DMS79 (cell line): ENCODE measurements at regions not wholly inside any gene's neighbourhood (a gene's known extent, or its start where the extent isn't known, plus 50 kb on each side); places are given as distances from the start of the nearest gene placed in this dataset.
A peak's percentile ranks its signal among the peaks of the same experiment; 100 is the strongest.
"Not testable (repeated sequence)": the region's sequence is repeated elsewhere in the genome, so short reads cannot be mapped to it uniquely, and the experiment has no call there.

Experiments used
- DNase-seq: peaks from one replicate; lab custom pipeline; 2025; lab: John Stamatoyannopoulos, UW

DNA sequence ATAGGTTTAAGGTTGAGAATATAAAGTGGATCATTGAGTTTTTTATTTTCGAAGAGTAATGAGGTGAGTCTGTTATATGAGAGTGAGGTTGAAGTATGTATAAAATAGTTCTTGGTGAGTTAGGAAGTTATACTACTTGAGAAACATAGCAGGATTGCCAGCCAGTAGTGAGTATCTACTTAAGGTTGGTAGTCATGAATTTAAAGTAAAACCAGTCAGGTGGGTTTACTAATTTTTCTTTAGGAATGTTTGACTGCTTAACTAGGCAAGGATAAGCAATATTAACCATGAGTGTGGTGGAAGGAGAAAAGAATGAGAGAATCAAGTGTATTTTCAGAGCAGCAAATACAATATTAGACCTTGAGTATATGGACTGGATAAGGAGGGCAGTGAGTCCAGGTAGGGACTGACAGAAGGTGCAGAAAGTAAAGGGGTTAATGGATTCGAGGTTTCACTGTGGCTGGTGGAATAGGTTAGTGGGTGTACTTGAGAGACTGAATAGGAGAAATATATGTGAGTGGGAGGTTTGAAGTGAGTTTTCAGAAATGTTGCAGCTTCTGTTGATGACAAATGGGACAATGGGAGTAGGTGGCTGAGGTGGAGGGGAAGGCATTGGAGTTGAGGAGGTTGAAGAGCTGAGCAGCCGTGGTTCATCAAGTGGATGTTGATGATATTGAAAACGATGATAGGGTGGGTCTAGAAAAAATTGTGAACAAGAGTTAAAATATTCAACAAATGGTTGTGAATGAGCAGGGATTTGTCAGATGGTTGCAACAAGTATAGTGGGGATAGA lies 232.5 kb upstream of the ASCC3 start:
- no peak for DNase-seq

GRCh38 chr6:101114703-101115102 lies 233.6 kb upstream of the ASCC3 start:
- peak; percentile 4 for DNase-seq

DNA sequence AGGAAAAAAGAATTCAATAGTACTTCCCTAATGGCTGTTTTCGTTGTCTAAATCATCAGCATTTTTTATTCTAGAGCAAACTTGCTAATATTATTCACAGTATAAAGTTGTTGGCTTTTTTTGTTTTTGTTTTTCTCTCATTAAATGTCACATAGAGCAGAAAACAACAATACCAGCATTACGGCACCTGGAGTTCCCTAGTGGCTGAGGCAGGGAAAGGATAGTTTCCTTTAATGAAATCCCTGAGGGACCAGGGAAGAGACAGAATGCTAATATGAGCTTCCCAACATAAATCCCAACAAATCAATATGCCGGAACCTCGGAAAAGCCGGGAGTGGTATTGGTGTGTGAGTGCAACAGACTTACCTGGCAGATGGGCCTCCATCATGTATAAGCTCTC lies 235.2 kb upstream of the ASCC3 start:
- DNase-seq, result no peak

GRCh38 chr6:101117393-101118135 lies 236.4 kb upstream of the ASCC3 start:
- DNase-seq, result no peak

- DNase-seq, result no peak
These were observed 236.9 kb upstream of the ASCC3 start for GRCh38 chr6:101118136-101118396.

GRCh38 chr6:101120747-101121146 lies 239.6 kb upstream of the ASCC3 start:
- no peak for DNase-seq

- DNase-seq, result no peak
These were observed 244.3 kb upstream of the ASCC3 start for GRCh38 chr6:101125380-101125971.

DNA sequence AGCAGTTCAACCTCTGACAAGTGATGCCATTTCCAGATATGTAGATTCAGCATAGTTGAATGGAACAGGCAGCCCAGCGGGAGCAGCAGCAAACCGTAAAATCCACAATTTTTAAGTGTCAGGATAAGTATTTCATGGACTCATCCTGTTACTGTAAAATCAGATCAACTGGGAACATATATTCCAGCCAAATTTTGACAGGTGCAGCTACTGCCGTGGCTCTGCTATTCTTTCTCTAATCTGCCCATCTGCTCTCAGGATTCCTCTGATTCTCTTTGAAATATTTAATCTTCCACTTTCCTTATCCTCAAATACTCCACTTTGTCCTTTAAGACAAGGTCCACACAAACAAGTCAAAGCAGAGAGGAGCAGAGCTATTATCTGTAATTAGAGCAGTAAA lies 245.4 kb upstream of the ASCC3 start:
- DNase-seq, result no peak

GRCh38 chr6:101129851-101130250 lies 248.7 kb upstream of the ASCC3 start:
- DNase-seq, result no peak

DNA sequence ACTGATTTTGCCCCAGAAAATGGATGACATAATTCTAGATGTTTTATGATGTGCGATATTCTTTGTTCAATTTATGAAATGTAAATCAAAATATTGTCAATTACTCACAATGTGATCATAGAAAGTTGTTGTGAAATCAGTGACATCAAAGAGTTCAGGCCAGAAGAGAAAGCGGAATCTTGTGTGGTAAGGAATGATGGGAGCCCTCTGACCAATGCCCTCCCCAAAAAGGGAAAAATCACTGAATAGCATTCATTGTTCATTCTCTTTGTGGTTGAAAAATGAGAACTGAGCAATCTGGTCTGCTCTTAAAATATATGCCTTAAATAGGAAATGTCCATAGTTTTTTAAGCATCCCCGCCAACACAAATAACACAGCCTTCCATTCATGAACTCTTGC lies 247.1 kb upstream of the GRIK2 start:
- DNase-seq, result no peak

DNA sequence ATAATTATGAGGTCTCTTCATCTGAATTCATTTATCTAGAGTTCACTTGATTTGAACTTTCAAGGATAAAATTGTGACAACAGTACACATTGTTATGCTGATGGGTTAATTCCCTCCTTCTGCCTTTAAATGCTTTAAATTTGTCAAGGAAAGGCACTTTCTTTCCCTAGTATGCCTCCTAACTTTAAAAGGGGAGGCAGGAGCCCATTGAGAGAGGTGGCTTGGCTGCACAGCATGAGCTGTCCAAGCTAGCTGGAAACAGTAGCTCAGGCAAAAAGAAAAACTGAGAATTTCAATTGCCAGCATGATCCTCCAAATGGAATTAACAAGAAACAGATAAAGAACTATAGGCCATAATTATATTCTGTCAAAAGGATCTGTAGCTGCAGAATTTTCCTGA lies 243.3 kb upstream of the GRIK2 start:
- no peak for DNase-seq

- not testable (repeated sequence) for DNase-seq
These were observed 235.9 kb upstream of the GRIK2 start for GRCh38 chr6:101157638-101158037.

DNA sequence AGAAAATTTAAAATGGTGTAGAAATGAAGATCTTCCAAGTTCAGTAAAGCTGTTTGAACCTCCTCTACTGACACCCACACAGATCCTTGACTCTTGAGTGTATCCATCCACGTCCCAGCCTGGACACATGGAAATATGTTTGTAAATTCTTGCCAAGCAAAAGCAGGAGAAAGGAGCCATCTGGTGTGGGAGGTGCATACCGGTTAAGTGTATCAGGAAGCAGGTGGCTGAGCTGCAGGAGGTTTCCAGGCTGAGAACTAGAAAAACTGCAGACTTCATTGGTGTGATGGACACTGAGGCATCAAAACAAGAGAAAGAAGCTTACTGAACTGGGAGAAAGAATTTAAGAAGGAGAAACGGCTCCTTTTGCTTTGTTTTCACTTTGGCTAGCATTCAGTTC lies 229.9 kb upstream of the GRIK2 start:
- no peak for DNase-seq

- no peak for DNase-seq
These were observed 225.9 kb upstream of the GRIK2 start for GRCh38 chr6:101167638-101168037.

GRCh38 chr6:101171049-101171448 lies 222.5 kb upstream of the GRIK2 start:
- DNase-seq, result not testable (repeated sequence)

- DNase-seq, result no peak
These were observed 214.8 kb upstream of the GRIK2 start for GRCh38 chr6:101178748-101179147.

DNA sequence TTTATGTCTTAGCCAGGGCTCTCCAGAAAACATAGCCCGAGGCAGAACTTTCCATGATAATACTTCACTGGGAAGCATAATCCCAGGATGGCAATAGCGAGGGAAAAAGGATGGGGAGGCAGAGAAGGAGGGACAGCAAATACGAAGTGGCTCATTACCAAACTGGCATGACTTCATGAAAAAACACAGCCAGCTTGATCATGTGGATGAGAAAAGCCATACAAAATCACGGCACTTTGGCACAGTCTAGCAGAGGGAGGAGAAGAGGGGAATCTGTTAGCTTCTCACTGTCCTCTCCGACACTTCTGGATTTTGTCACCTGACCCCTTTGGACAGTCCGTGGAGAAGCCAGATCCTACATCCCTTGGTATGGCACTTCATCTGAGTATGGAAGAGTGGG lies 212.5 kb upstream of the GRIK2 start:
- DNase-seq, result no peak

- not testable (repeated sequence) for DNase-seq
These were observed 205.2 kb upstream of the GRIK2 start for GRCh38 chr6:101188285-101188798.

DNA sequence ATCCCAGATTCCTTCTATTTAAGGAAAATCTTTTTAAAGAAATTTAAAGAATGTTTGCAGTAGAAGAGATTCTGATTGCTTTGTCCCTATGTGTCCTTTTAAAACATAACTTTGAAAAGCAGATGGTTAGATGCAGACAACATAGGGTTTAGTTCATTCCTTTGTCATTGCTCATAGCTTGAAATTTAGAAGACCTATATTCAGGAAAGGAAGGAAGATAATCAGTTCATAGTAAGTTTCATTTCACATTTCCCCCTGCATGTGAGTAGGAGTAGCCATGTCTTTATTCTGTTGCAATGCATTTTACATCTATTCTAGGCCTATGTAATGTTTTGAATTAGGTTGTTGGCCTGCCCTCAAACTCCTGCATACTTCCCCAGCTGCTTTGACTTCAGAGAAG lies 197.9 kb upstream of the GRIK2 start:
- no peak for DNase-seq

- DNase-seq, result no peak
These were observed 194.1 kb upstream of the GRIK2 start for GRCh38 chr6:101199441-101199840.

DNA sequence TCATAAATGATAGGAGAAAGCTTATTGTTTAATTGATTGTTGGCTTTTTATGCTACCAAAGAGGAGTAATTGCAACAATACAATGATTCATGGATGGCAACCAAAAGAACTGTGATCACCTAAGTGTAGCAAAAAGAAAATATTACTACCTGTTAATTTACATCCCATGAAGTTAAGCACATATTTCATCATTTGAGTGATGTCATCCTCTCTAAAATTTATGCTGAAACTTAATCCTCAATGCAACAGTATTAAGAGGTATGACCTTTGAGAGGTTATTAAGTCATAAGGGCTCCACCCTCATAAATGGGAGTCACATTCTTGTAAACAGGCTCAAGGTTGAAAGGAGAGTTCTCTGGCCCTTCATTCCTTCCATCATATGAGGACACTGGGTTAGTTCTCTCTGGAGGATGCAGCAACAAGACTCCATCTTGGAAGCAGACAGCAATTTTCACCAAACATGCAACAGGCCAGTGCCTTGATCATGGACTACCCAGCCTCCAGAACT lies 190.6 kb upstream of the GRIK2 start:
- DNase-seq, result no peak

DNA sequence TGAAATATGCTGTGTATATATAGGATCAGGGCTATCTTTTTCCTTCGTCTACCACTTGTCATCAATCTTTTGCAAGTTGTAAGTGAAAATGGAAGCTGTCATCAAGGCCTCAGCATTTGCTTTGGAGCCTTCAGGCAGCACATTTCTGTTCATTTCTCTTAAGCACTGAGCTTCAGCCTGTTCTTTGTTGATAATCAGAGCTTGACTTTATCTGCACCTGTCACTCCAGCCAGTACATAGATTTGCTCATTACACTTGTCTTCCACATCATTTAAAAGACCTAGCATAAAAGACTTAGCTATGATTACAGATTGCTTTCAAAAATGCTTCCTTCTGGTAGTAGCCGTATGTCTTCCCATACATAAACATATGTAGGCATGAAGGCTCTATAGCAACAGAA lies 189.8 kb upstream of the GRIK2 start:
- DNase-seq, result no peak

DNA sequence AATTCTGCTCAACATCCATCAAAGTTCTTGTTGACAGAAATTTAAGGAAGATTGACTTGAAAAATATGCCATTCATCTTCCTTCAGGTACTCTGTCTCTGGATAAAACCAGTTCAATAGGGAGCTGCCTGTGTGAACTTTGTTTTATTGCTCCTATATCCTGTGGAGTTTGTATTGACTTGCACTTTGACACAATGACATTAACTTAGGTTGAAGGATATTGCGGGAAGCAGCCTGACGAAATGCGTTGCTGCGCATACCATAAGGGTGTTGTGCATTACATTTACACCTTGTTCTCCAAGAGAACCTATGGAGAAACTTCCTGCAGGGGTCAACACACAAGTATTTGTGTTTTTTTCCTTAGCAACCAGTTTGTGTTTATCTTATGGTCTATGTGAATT lies 185.4 kb upstream of the GRIK2 start:
- DNase-seq, result no peak
